ENCODE measurements at regions not wholly inside any gene's neighbourhood (a gene's known extent, or its start where the extent isn't known, plus 50 kb on each side); places are given as distances from the start of the nearest gene placed in this dataset.

- TF ChIP-seq CTCF (IDR thresholded peaks at IDR 0.05; ENCODE audit: borderline replicate concordance, extremely low read depth, low read length, poor library complexity, severe bottlenecking) (no peak), EZH2 (IDR thresholded peaks at IDR 0.05; ENCODE audit: borderline replicate concordance, low read depth, low read length, severe bottlenecking) (no peak)
Observed at GRCh38 chr6:54481091-54481490, 172.8 kb downstream of the TINAG start.
